ENCODE measurements at regions not wholly inside any gene's neighbourhood (a gene's known extent, or its start where the extent isn't known, plus 50 kb on each side); places are given as distances from the start of the nearest gene placed in this dataset.

- TF ChIP-seq GATA3 (IDR thresholded peaks at IDR 0.05; ENCODE audit: low read depth, low read length) (no peak), GATA2 (IDR thresholded peaks at IDR 0.05; ENCODE audit: low read depth, low read length) (no peak)
Measured at GRCh38 chr4:60209588-60209987, 990.5 kb upstream of the ADGRL3 start.
